Erythroblast (primary cell): ENCODE measurements at regions not wholly inside any gene's neighbourhood (a gene's known extent, or its start where the extent isn't known, plus 50 kb on each side); places are given as distances from the start of the nearest gene placed in this dataset.

Source experiments
- GATA1 ChIP-seq: IDR thresholded peaks from 2 replicates; pipeline ENCODE4 v1.6.1; 2011; ENCODE audit warnings: low read depth, mild to moderate bottlenecking, control low read depth, low read length, moderate library complexity
- POLR2A ChIP-seq: IDR thresholded peaks from 2 replicates; pipeline ENCODE4 v1.6.1; 2011; ENCODE audit warnings: mild to moderate bottlenecking, low read length

- no peak for TF ChIP-seq POLR2A
- TF ChIP-seq GATA1: no peak
These were observed 192.3 kb downstream of the HS3ST3A1 start for GRCh38 chr17:13409455-13409854.
